Stimulated activated effector memory CD8-positive, alpha-beta T cell treated with anti-CD3 and anti-CD28 coated beads, Interleukin-12 subunit alpha, Interleukin-12 subunit beta, amount 100 ng/mL, for 72 hours (primary cell): ENCODE measurements at regions not wholly inside any gene's neighbourhood (a gene's known extent, or its start where the extent isn't known, plus 50 kb on each side); places are given as distances from the start of the nearest gene placed in this dataset.

Experiments used
- ATAC-seq: fragments of 150-1000 bp; cut with Tn5 transposase; 2 replicates; pipeline ENCODE4 v1.10.0; 2021
- DNase-seq, 2 donors: peaks; one replicate each; pipeline ENCODE4 v3.0.0; 2021 to 2022; ENCODE audit warnings: low spot score in 2 of 2
- H3K27ac Mint-ChIP-seq: one replicate; pipeline ENCODE4 v1.8.0; 2022; ENCODE audit warnings: mild to moderate bottlenecking, mixed read lengths
- H3K36me3 Mint-ChIP-seq: one replicate; pipeline ENCODE4 v1.8.0; 2022; ENCODE audit warnings: mild to moderate bottlenecking, mixed read lengths
- H3K4me1 Mint-ChIP-seq: one replicate; pipeline ENCODE4 v1.8.0; 2022; ENCODE audit warnings: mixed read lengths
- H3K4me3 Mint-ChIP-seq: one replicate; pipeline ENCODE4 v1.8.0; 2022; ENCODE audit warnings: mild to moderate bottlenecking, mixed read lengths
- H3K9me3 Mint-ChIP-seq: one replicate; pipeline ENCODE4 v1.8.0; 2022; ENCODE audit warnings: mixed read lengths

DNA sequence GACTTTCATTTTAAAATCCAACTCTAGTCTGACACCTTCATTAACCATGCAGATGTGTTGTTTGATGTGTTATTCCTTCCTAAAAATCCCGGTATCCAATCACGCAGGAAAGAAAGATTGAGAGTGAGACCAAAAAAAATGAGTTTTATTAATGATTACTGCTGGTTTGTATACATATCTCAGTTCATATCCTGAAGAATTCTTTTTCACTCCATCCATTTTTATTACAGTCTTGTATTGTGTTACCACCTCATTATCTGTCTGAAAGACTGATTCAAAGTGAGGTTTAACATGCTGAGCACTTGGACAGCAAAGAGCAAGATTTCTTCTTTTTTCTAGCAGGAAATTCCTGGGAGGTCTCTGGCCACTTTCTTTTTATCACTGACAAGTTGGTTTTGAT is 268.3 kb downstream of the CDH11 start:
- H3K4me3 Mint-ChIP-seq, result no peak overlapping the region
- H3K4me1 Mint-ChIP-seq, result no peaks in the 10 kb centered on the region
- no peak overlapping the region for H3K27ac Mint-ChIP-seq
- ATAC-seq, result no peak
- H3K9me3 Mint-ChIP-seq, result peaks cover 20% of the 10 kb centered on the region
- no peak for DNase-seq
- no peaks in the 10 kb centered on the region for H3K36me3 Mint-ChIP-seq

DNA sequence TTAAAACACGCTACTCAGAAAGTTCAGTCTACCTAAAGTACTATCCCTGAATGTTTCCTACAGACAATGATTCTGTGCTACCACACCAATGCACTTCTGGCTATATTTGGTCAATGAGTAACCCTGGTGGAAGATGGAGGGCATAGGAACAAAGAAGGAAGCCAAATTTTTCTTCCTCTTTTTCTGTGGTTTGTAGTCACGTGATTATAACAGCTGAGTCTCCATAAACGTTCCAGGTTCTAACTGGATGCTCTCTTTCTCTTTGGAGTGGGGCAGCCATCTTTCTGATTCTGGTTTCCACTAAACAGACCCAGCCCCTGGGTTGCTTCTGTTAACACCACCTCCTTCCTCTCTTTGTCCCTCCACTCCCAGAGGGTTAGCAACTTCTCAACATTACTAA is 274.9 kb downstream of the CDH11 start:
- no peak for ATAC-seq
- no peak for DNase-seq
- H3K9me3 Mint-ChIP-seq, result peaks cover 21% of the 10 kb centered on the region
- no peaks in the 10 kb centered on the region for H3K4me1 Mint-ChIP-seq
- H3K27ac Mint-ChIP-seq, result no peak overlapping the region
- H3K4me3 Mint-ChIP-seq, result no peak overlapping the region
- H3K36me3 Mint-ChIP-seq, result no peaks in the 10 kb centered on the region

DNA sequence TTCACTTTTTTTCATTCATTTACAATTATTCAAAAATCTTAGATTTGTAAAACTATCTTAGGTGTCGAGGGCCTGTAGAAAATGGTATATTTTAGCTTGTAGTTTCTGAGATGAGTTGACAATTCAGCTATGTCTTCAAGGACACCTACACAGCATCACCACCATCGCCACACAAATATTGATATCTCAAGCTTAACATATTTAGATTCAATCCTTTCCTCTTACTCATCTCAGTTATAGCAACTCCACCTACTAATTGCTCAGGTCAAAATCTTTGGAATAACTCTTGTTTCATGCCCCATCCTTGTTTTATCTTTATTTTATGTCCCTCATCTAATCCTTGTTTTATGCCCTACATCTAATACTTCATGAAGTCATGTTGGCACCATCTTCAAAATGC is 276.8 kb downstream of the CDH11 start:
- H3K4me3 Mint-ChIP-seq, result no peak overlapping the region
- no peak for DNase-seq
- H3K27ac Mint-ChIP-seq, result no peak overlapping the region
- peaks cover 23% of the 10 kb centered on the region for H3K9me3 Mint-ChIP-seq
- H3K36me3 Mint-ChIP-seq, result no peaks in the 10 kb centered on the region
- no peaks in the 10 kb centered on the region for H3K4me1 Mint-ChIP-seq
- no peak for ATAC-seq

DNA sequence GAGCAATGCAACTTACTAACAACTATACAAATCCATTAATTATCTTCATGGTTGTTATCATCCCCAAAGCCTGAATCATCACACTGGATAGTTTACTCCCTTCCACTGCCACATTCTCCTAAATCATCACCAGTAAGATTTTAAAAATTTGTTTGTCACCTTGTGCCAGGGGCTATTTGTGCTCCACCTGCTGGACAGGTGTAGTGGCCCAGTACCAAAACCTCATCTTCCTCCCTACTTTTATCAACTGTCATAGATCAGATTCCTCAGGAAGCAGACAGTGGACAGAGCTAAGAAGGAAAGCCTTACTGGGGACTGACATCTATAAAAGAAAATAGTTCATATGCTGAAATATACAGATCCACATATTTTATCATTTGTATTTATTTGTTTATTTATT is 280.4 kb downstream of the CDH11 start:
- no peak overlapping the region for H3K27ac Mint-ChIP-seq
- DNase-seq, result no peak
- H3K36me3 Mint-ChIP-seq, result no peaks in the 10 kb centered on the region
- no peak for ATAC-seq
- H3K4me3 Mint-ChIP-seq, result no peak overlapping the region
- H3K9me3 Mint-ChIP-seq, result peaks cover 28% of the 10 kb centered on the region
- H3K4me1 Mint-ChIP-seq, result no peaks in the 10 kb centered on the region

DNA sequence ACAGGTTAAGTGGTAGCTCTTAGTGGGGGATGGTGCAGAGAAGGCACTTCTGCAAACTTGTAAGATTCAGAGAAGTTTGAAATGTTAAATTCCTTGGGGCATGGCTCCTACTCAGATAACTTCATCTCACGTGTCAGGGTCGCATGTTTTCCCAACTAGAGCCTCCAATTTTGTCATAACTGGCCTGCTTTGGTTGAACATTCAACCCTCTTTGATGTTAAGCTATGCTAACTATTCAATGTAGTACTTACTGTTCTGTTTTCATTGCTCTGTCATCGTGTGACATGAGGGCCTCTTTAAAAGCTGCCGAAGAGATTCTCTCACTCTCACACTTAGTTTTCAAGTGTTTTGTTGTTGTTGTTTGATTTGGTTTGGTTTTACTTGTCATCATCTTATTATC is 280.8 kb downstream of the CDH11 start:
- Mint-ChIP-seq H3K36me3 (no peaks in the 10 kb centered on the region), H3K4me3 (no peak overlapping the region), H3K4me1 (no peaks in the 10 kb centered on the region), H3K9me3 (peaks cover 31% of the 10 kb centered on the region), H3K27ac (no peak overlapping the region)
- no peak for ATAC-seq
- no peak for DNase-seq

DNA sequence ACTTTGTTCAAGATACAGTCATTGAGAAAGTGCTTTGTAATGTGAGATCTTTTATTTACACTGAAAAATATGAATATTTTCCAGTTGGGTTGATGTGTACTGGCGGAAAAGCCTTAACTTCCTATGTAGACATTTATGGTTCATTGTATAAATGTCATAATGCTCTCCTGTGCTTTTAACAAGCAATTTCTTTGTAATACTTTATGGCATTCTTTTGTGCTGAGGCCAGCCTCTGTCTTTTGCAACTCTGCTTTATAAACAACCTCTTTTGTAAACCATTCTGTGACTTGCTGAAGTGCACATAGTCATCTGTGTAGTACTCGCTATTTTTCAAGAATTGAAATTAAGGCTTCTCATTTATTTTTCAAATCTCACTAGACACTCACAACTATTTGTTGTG is 291.2 kb downstream of the CDH11 start:
- H3K4me3 Mint-ChIP-seq, result no peak overlapping the region
- H3K27ac Mint-ChIP-seq, result no peak overlapping the region
- DNase-seq (no peak), ATAC-seq (no peak)
- H3K4me1 Mint-ChIP-seq, result no peaks in the 10 kb centered on the region
- H3K36me3 Mint-ChIP-seq, result no peaks in the 10 kb centered on the region
- H3K9me3 Mint-ChIP-seq, result peaks cover 23% of the 10 kb centered on the region

DNA sequence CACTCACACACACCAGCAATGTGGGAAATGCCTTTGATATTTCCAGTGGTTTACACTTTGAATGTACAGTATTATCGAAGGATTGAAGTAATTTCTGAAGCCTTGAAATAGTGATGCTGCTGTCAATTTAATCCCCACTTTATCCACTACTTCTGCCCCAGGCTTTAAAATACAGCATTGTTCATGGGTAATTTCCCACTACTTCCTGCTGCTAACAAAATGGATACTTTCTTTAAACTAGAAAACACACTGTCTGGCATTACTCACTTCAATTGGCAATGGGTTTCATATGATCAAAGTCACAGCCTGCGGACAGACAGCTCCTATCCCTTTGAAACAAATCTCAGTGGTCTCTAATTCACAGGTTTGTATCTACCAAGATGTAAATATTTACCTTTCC is 292.2 kb downstream of the CDH11 start:
- Mint-ChIP-seq H3K36me3 (no peaks in the 10 kb centered on the region), H3K4me3 (no peak overlapping the region), H3K27ac (no peak overlapping the region), H3K4me1 (no peaks in the 10 kb centered on the region), H3K9me3 (peaks cover 23% of the 10 kb centered on the region)
- DNase-seq (no peak), ATAC-seq (no peak)

DNA sequence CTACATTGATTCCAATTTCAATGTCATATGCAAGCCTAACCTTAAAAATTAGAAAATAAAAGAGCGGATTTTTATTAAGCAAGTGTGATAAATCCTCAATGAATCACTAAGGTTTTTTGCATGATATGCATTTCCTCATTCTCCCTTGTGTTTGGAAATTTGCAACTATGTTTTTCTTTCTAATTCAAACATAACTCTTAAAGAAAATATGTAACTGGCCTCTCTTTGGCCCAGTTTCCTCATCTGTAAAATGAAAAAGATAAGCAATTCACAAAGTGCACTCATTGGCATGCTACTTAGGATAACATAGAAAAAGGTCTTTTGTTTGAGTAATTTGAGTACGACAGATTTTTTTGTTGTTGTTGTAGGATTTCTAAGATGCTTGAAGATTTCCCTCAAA is 295.5 kb downstream of the CDH11 start:
- H3K27ac Mint-ChIP-seq, result no peak overlapping the region
- no peaks in the 10 kb centered on the region for H3K4me1 Mint-ChIP-seq
- peaks cover 23% of the 10 kb centered on the region for H3K9me3 Mint-ChIP-seq
- ATAC-seq, result no peak
- H3K36me3 Mint-ChIP-seq, result no peaks in the 10 kb centered on the region
- no peak for DNase-seq
- H3K4me3 Mint-ChIP-seq, result no peak overlapping the region

DNA sequence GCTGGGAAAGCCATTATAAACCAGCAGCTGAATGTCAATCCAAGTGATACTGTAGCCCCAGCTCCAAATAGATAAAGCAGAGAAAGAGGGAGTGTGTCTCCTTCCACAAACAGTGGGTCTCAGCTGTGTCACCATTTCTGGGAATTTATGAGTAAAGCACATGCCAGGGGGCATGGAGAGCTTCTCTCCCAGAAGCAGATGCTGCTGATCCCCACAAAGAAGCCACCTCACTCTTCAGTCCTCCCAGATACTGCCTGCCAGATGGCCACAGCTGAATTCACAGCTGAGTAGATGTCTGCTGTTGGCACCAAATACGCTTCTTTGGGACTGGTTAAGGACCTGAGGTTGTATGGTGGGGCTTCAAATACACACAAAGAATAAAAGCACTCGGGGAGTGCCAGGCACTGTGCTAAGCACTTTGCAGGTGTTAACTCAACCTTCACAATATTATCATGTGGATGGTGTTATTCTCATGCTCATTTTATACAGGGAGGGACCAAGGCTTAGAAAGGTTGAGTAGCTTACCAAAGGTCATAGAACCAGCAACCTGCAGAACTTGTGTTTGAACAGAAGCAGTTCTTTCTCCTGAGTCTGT is 298.3 kb downstream of the CDH11 start:
- ATAC-seq (no peak), DNase-seq (no peak)
- H3K36me3 Mint-ChIP-seq, result no peaks in the 10 kb centered on the region
- peaks cover 36% of the 10 kb centered on the region for H3K9me3 Mint-ChIP-seq
- no peak overlapping the region for H3K4me3 Mint-ChIP-seq
- H3K4me1 Mint-ChIP-seq, result no peaks in the 10 kb centered on the region
- H3K27ac Mint-ChIP-seq, result no peak overlapping the region

DNA sequence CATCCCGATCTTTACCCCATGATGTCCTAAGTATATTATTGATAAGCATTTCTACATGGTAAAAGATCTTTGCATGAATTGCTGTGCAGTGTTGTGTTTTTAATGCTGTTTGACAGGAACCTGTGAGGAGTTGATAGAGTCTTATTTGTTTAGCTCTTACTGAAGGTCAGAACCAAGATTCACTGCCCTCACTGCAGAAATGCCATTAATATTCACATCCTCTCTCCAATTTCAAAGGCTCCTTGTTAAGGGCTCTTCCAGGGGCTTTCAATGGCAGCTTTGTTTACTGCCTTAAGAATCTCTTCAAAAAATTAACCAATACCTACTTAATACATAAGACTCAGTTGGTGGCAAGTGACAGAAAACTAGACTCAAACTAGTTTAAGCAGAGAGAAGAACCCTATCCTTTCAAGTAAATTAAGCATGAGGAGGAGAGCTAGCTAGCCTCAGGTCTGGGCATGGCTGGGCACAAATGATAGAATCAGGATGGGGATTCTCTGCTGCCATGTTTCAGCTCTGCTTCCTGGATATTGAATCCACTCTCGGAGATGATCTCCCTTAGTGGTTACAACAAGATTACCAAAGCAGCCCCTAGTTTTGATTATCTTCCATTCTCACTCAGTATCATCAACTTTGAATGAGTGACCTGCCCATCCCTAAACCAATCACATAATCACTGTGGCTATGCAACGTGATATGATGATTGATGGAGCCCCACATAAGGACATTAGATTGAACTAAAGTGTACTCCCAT is 311.8 kb downstream of the CDH11 start:
- Mint-ChIP-seq H3K4me3 (no peak overlapping the region), H3K36me3 (no peaks in the 10 kb centered on the region), H3K27ac (no peak overlapping the region), H3K9me3 (peaks cover 22% of the 10 kb centered on the region), H3K4me1 (no peaks in the 10 kb centered on the region)
- DNase-seq (no peak), ATAC-seq (no peak)

DNA sequence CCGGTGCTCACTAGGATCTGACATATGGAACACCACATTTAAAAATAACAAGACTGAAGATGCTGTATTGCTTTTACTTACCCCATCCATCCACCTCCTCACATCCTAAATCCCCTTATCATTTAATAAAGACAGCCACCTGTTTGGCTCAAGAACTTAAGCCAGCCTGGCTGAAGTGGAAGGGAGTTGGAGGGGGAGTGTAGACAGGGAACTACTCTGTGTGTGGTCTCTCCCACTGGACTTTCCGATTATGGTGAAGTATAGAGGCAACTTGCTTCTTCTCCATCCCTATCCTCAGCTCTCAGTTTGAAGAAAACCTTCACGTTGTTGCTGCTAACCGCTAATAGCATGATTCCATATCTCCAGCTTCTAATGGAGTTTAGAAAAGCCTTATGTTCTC is 313.4 kb downstream of the CDH11 start:
- Mint-ChIP-seq H3K27ac (no peak overlapping the region), H3K36me3 (no peaks in the 10 kb centered on the region), H3K4me1 (no peaks in the 10 kb centered on the region), H3K4me3 (no peak overlapping the region), H3K9me3 (peaks cover 21% of the 10 kb centered on the region)
- ATAC-seq (no peak), DNase-seq (no peak)

DNA sequence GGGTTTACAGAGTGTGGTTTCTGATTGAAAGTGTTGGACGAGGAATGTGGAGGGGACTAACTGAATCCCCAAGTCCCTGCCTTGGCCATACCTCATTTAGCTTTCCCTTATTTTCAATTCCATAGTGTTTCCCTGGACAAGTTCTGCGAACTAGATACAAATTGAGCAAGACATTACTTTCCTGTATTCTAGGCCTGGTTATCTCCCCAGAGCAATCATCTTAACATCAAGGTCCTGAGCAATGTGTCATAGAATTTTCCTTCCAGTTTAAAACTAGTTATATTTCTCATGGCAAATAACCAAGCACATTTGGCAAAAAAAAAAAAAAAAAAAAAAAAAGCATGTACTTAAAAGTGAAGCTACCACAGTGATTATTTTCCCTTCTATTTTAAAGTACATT is 330.1 kb downstream of the CDH11 start:
- H3K36me3 Mint-ChIP-seq, result no peaks in the 10 kb centered on the region
- H3K4me1 Mint-ChIP-seq, result no peaks in the 10 kb centered on the region
- no peak overlapping the region for H3K27ac Mint-ChIP-seq
- peaks cover 16% of the 10 kb centered on the region for H3K9me3 Mint-ChIP-seq
- no peak overlapping the region for H3K4me3 Mint-ChIP-seq
- DNase-seq, result no peak
- ATAC-seq, result no peak

DNA sequence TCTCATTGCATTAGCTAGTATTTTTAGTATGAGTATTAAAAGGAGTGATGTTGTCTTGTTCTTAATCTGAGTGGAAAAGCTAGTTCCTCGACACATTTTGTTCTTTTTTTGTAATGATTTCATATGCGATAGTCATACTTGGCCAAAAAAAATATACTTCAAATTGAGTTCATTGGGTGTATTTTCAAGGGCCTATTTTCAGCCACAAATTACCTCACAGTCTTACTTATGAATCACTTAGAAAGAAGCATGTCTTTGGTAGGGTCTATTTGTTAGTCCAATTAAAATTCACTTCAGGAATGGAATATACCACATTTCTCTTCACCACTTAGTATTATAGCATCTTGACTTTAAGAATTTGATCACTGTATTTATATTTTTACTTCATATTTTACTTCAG is 337.2 kb downstream of the CDH11 start:
- ATAC-seq (no peak), DNase-seq (no peak)
- Mint-ChIP-seq H3K4me3 (no peak overlapping the region), H3K4me1 (no peaks in the 10 kb centered on the region), H3K27ac (no peak overlapping the region), H3K9me3 (peaks cover 17% of the 10 kb centered on the region), H3K36me3 (no peaks in the 10 kb centered on the region)

DNA sequence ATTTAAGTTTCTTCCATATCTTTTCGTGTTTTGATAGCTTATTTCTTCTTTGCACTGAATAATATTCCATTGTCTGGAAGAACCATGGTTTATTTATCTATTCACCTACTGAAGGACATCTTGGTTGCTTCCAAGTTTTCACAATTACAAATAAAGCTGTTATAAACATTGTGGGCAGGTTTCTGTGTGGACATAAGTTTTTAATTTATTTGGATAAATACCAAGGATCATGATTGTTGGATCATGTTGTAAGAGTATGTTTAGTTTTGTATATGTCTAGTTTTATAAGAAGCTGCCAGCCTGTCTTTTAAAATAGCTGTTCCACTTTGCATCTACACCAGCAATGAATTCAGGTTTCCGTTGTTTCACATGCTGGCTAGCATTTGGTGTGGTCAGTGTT is 339.4 kb downstream of the CDH11 start:
- Mint-ChIP-seq H3K4me3 (no peak overlapping the region), H3K36me3 (no peaks in the 10 kb centered on the region), H3K27ac (no peak overlapping the region), H3K4me1 (no peaks in the 10 kb centered on the region), H3K9me3 (peaks cover 17% of the 10 kb centered on the region)
- no peak for DNase-seq
- ATAC-seq, result no peak

DNA sequence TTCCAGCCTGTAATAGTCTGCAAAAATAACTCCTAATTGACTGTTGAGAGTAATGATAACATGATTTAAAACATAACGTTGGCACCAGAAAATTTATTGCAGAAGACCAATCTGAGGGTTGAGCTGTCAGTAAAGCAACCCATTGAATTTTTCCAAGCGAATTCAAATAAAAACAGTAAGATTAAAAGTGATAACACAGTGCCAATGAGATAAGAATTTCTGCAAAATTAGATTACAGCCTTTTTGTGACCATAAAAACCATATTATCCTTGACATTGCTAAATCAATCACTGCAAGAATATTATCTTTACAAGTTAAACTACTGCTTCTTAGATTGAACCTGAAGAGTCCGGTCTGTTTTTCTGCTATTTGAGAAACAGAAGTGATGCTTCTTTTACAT is 341.4 kb downstream of the CDH11 start:
- ATAC-seq (no peak), DNase-seq (no peak)
- H3K27ac Mint-ChIP-seq, result no peak overlapping the region
- H3K4me3 Mint-ChIP-seq, result no peak overlapping the region
- H3K4me1 Mint-ChIP-seq, result no peaks in the 10 kb centered on the region
- H3K36me3 Mint-ChIP-seq, result no peaks in the 10 kb centered on the region
- H3K9me3 Mint-ChIP-seq, result peaks cover 11% of the 10 kb centered on the region

DNA sequence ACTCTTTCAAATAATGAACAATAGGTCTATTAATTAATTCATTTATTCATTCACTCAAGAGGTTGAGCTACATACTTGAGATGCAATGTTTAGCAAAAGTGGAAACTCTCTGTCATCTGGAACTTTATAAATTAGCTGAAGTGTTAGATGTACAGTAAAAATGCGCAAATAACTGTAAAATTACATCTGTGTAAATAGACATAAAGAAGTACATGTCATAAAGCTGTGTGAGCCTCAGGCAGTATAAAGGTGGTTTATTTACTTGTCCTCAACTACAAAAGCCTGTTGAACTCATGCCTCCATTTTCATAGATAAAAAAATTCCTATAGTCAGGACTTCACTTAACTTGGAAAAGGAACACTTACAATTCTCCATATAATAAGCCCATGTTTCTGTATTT is 343.1 kb downstream of the CDH11 start:
- Mint-ChIP-seq H3K27ac (no peak overlapping the region), H3K36me3 (no peaks in the 10 kb centered on the region), H3K4me1 (no peaks in the 10 kb centered on the region), H3K9me3 (peaks cover 9% of the 10 kb centered on the region), H3K4me3 (no peak overlapping the region)
- ATAC-seq (no peak), DNase-seq (no peak)
